Body of pancreas (tissue), 4 donors: ENCODE measurements at regions not wholly inside any gene's neighbourhood (a gene's known extent, or its start where the extent isn't known, plus 50 kb on each side); places are given as distances from the start of the nearest gene placed in this dataset.

ENCODE experiments used
- POLR2A ChIP-seq, 3 donors: fragments of 450-650 bp; IDR thresholded peaks; one replicate each; pipeline ENCODE4 v1.6.1; 2016; ENCODE audit warnings: antibody characterized with exemption in 3 of 3, mild to moderate bottlenecking in 2 of 3
- TF ChIP-seq, protein P1 (sequence below), 7 experiments: fragments of 450-650 bp in 4 of 7; fragments of 200-600 bp in 3 of 7; sonication (generic) in 3 of 7; IDR thresholded peaks; one replicate each; pipeline ENCODE4 v1.5.1; 2016 to 2019; ENCODE audit warnings: antibody characterized with exemption in 7 of 7

GRCh38 chrX:10350981-10351380 is 194.2 kb downstream of the CLCN4 start:
- TF ChIP-seq, protein P1, sequence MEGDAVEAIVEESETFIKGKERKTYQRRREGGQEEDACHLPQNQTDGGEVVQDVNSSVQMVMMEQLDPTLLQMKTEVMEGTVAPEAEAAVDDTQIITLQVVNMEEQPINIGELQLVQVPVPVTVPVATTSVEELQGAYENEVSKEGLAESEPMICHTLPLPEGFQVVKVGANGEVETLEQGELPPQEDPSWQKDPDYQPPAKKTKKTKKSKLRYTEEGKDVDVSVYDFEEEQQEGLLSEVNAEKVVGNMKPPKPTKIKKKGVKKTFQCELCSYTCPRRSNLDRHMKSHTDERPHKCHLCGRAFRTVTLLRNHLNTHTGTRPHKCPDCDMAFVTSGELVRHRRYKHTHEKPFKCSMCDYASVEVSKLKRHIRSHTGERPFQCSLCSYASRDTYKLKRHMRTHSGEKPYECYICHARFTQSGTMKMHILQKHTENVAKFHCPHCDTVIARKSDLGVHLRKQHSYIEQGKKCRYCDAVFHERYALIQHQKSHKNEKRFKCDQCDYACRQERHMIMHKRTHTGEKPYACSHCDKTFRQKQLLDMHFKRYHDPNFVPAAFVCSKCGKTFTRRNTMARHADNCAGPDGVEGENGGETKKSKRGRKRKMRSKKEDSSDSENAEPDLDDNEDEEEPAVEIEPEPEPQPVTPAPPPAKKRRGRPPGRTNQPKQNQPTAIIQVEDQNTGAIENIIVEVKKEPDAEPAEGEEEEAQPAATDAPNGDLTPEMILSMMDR (IDR thresholded peaks at IDR 0.05) = no peak
- no peak for TF ChIP-seq POLR2A (IDR thresholded peaks at IDR 0.05)
